ENCODE measurements at regions not wholly inside any gene's neighbourhood (a gene's known extent, or its start where the extent isn't known, plus 50 kb on each side); places are given as distances from the start of the nearest gene placed in this dataset.

DNA sequence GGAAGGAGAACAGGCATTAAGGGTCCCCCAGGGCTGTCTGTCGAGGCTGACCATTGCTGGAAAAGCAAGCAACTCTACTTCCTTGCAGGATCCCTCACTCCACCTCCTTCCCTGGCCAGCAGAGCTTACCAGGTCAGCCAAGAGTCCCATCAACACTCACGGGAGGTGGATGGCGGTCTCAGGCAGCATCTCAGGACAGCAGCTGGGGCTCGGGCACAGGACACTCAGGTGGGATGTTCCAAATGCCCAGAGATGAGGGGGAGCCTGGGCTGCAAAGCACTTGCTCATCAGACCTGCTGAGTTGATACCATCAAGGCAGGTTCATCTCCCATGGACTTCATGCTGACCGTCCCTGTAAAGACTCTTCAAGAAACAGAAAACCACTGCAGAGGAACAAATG, 559.8 kb downstream of the NPHP4 start:
- no peak for TF ChIP-seq SIN3A (IDR thresholded peaks at IDR 0.05; ENCODE audit: borderline replicate concordance, insufficient read depth, low read length)
- no peak for TF ChIP-seq TAF1 (IDR thresholded peaks at IDR 0.05; ENCODE audit: borderline replicate concordance, insufficient read depth, low read length)
- TF ChIP-seq, protein P1, sequence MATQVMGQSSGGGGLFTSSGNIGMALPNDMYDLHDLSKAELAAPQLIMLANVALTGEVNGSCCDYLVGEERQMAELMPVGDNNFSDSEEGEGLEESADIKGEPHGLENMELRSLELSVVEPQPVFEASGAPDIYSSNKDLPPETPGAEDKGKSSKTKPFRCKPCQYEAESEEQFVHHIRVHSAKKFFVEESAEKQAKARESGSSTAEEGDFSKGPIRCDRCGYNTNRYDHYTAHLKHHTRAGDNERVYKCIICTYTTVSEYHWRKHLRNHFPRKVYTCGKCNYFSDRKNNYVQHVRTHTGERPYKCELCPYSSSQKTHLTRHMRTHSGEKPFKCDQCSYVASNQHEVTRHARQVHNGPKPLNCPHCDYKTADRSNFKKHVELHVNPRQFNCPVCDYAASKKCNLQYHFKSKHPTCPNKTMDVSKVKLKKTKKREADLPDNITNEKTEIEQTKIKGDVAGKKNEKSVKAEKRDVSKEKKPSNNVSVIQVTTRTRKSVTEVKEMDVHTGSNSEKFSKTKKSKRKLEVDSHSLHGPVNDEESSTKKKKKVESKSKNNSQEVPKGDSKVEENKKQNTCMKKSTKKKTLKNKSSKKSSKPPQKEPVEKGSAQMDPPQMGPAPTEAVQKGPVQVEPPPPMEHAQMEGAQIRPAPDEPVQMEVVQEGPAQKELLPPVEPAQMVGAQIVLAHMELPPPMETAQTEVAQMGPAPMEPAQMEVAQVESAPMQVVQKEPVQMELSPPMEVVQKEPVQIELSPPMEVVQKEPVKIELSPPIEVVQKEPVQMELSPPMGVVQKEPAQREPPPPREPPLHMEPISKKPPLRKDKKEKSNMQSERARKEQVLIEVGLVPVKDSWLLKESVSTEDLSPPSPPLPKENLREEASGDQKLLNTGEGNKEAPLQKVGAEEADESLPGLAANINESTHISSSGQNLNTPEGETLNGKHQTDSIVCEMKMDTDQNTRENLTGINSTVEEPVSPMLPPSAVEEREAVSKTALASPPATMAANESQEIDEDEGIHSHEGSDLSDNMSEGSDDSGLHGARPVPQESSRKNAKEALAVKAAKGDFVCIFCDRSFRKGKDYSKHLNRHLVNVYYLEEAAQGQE (IDR thresholded peaks at IDR 0.05; ENCODE audit: insufficient read depth in 1 of 2, low read depth in 2 of 2, low read length in 2 of 2), result no peak
- no peak for TF ChIP-seq POLR2AphosphoS5 (IDR thresholded peaks at IDR 0.05; ENCODE audit: low read depth, low read length)
- no peak for TF ChIP-seq FOXP2 (optimal IDR thresholded peaks at IDR 0.05; ENCODE audit: borderline replicate concordance, extremely low read depth, extremely low read length, insufficient read depth)

DNA sequence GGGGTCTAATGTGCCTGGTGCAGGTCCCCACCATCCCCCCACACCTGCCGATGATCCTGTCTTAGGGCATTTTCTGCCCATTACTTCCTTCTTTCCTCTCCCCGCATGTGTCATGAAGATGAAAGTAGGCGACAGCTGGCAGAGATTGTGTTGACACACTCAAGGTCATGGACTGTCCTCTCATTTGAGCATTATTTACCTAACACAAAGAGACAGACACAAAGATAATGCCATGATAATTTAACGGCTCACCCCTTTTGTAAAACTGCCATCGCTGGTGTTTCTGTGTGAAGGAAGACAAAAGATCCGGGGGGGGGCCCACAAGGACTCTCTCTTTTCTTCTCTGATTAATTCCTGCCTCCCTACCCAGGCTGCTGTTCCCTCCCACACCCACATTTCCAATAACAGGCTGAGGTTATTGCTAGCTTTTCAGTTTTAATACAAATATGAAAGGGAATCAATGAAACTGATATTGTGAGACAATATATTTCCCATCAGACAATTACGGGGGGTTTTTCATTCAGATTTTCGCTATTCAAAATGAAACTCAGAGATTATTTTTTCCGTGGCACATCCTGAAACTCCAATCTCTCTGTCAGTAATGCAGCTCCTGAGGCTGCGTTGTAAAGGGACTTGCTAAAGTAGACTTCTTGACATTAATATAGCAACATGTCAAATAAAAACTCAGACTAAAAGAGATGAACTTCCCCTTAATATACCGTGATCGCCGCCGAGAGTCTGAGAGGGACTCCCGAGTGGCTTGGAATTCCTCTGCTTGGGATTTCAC, 561.1 kb downstream of the NPHP4 start:
- TF ChIP-seq POLR2AphosphoS5 (IDR thresholded peaks at IDR 0.05; ENCODE audit: low read depth, low read length) (no peak), SIN3A (IDR thresholded peaks at IDR 0.05; ENCODE audit: borderline replicate concordance, insufficient read depth, low read length) (no peak), TAF1 (IDR thresholded peaks at IDR 0.05; ENCODE audit: borderline replicate concordance, insufficient read depth, low read length) (no peak), FOXP2 (optimal IDR thresholded peaks at IDR 0.05; ENCODE audit: borderline replicate concordance, extremely low read depth, extremely low read length, insufficient read depth) (no peak)
- TF ChIP-seq, protein P1 (IDR thresholded peaks at IDR 0.05; ENCODE audit: insufficient read depth in 1 of 2, low read depth in 2 of 2, low read length in 2 of 2), result no peak

DNA sequence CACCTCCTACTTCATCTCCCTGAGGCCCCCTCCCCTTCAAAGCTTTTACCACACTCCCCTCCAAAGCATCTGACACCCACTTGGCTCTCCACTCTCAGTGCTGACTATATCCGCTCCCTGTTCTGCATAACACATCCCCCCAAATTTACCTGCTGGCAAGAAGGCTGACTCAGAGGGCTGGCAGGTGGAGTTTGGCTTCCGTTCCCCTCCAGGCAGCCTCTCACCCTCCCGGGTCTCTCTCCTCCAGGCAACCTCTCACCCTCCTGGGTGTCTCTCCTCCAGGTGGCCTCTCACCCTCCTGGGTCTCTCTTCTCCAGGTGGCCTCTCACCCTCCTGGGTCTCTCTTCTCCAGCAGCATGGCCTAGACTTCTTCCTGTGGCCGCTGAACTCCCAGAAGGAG, 562.1 kb downstream of the NPHP4 start:
- TF ChIP-seq TAF1 (IDR thresholded peaks at IDR 0.05; ENCODE audit: borderline replicate concordance, insufficient read depth, low read length), result no peak
- no peak for TF ChIP-seq SIN3A (IDR thresholded peaks at IDR 0.05; ENCODE audit: borderline replicate concordance, insufficient read depth, low read length)
- TF ChIP-seq POLR2AphosphoS5 (IDR thresholded peaks at IDR 0.05; ENCODE audit: low read depth, low read length), result no peak
- no peak for TF ChIP-seq FOXP2 (optimal IDR thresholded peaks at IDR 0.05; ENCODE audit: borderline replicate concordance, extremely low read depth, extremely low read length, insufficient read depth)
- TF ChIP-seq, protein P1 (IDR thresholded peaks at IDR 0.05; ENCODE audit: insufficient read depth in 1 of 2, low read depth in 2 of 2, low read length in 2 of 2), result no peak

DNA sequence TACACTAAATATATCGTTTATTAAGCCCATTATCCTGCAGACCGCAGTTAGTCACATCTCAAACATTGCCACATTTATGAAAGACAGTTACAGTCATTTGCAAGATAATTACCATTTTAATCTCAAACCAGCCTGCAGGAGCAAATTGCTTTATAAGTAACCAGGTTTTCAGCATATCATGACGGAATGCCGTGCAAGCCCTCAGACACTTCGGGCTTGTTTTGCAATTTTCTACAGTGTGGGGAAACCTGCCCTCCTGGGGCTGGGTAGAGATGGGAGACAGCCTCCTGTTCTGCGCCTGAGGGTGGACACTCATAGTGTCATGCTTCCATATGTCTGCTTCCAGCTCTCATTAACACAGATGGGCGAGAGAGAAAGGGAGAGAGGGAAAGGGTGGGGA, 563.9 kb downstream of the NPHP4 start:
- TF ChIP-seq SIN3A (IDR thresholded peaks at IDR 0.05; ENCODE audit: borderline replicate concordance, insufficient read depth, low read length) (no peak), POLR2AphosphoS5 (IDR thresholded peaks at IDR 0.05; ENCODE audit: low read depth, low read length) (no peak), TAF1 (IDR thresholded peaks at IDR 0.05; ENCODE audit: borderline replicate concordance, insufficient read depth, low read length) (no peak), FOXP2 (optimal IDR thresholded peaks at IDR 0.05; ENCODE audit: borderline replicate concordance, extremely low read depth, extremely low read length, insufficient read depth) (no peak)
- TF ChIP-seq, protein P1 (IDR thresholded peaks at IDR 0.05; ENCODE audit: insufficient read depth in 1 of 2, low read depth in 2 of 2, low read length in 2 of 2), result no peak

Measured in PFSK-1 (cell line).